ENCODE measurements at regions not wholly inside any gene's neighbourhood (a gene's known extent, or its start where the extent isn't known, plus 50 kb on each side); places are given as distances from the start of the nearest gene placed in this dataset.

GRCh38 chr3:5630406-5630805, 442.9 kb downstream of the EDEM1 start:
- TF ChIP-seq, protein P1, sequence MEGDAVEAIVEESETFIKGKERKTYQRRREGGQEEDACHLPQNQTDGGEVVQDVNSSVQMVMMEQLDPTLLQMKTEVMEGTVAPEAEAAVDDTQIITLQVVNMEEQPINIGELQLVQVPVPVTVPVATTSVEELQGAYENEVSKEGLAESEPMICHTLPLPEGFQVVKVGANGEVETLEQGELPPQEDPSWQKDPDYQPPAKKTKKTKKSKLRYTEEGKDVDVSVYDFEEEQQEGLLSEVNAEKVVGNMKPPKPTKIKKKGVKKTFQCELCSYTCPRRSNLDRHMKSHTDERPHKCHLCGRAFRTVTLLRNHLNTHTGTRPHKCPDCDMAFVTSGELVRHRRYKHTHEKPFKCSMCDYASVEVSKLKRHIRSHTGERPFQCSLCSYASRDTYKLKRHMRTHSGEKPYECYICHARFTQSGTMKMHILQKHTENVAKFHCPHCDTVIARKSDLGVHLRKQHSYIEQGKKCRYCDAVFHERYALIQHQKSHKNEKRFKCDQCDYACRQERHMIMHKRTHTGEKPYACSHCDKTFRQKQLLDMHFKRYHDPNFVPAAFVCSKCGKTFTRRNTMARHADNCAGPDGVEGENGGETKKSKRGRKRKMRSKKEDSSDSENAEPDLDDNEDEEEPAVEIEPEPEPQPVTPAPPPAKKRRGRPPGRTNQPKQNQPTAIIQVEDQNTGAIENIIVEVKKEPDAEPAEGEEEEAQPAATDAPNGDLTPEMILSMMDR (IDR thresholded peaks at IDR 0.05; ENCODE audit: insufficient read depth, low read length), result no peak
- no peak overlapping the region for H3K4me3 ChIP-seq (ENCODE audit: low read depth, low read length)
- DNase-seq (ENCODE audit: low read depth), result no peak

- TF ChIP-seq, protein P1 (IDR thresholded peaks at IDR 0.05; ENCODE audit: insufficient read depth, low read length), result no peak
- DNase-seq (ENCODE audit: low read depth), result no peak
- H3K4me3 ChIP-seq (ENCODE audit: low read depth, low read length), result no peak overlapping the region
These were observed 446.5 kb downstream of the EDEM1 start for GRCh38 chr3:5633960-5634359.

- no peak overlapping the region for H3K4me3 ChIP-seq (ENCODE audit: low read depth, low read length)
- TF ChIP-seq, protein P1 (IDR thresholded peaks at IDR 0.05; ENCODE audit: insufficient read depth, low read length), result no peak
- DNase-seq (ENCODE audit: low read depth), result no peak
These were observed 446.9 kb downstream of the EDEM1 start for GRCh38 chr3:5634411-5634810.

DNA sequence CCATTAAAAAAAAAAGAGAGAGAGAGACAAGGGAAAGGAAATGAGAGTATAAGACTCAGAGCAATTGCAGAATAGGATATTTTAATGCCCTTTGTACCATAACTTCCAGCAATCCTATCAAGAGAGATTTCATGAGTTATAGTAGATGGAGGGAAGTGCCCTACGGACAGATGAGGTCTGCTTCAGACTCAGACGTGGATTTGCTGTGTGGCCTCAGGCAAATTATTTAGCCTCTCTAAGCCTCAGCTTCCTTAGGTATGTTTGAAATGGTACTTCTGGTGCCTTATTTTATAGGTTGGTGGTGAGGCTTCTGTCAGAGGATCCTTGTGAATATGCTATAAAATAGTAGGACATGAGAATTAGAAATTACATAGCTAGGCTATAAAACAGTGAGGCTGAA, 448.2 kb downstream of the EDEM1 start:
- TF ChIP-seq, protein P1 (IDR thresholded peaks at IDR 0.05; ENCODE audit: insufficient read depth, low read length), result no peak
- no peak overlapping the region for H3K4me3 ChIP-seq (ENCODE audit: low read depth, low read length)
- DNase-seq (ENCODE audit: low read depth), result no peak

DNA sequence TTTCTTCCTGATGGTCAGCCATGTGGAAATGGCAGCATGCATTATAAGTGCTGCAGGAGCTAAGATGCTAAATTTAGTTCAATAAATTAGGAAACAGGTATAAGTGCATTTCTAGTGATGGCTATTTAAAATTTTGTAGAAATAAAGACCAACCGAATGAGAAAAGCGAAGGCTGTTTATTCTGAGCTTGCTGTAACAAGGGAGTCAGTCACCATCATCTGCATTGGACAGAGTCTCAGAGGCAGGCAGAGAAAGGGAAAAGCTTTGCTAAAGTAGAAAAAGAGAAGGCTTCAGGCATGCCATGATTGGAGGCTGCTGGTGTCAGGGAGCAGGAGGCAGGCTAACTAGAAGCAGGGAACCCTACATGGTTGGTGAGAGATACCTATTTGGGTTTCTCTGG, 451.0 kb downstream of the EDEM1 start:
- DNase-seq (ENCODE audit: low read depth), result no peak
- H3K4me3 ChIP-seq (ENCODE audit: low read depth, low read length), result no peak overlapping the region
- TF ChIP-seq, protein P1 (IDR thresholded peaks at IDR 0.05; ENCODE audit: insufficient read depth, low read length), result no peak

DNA sequence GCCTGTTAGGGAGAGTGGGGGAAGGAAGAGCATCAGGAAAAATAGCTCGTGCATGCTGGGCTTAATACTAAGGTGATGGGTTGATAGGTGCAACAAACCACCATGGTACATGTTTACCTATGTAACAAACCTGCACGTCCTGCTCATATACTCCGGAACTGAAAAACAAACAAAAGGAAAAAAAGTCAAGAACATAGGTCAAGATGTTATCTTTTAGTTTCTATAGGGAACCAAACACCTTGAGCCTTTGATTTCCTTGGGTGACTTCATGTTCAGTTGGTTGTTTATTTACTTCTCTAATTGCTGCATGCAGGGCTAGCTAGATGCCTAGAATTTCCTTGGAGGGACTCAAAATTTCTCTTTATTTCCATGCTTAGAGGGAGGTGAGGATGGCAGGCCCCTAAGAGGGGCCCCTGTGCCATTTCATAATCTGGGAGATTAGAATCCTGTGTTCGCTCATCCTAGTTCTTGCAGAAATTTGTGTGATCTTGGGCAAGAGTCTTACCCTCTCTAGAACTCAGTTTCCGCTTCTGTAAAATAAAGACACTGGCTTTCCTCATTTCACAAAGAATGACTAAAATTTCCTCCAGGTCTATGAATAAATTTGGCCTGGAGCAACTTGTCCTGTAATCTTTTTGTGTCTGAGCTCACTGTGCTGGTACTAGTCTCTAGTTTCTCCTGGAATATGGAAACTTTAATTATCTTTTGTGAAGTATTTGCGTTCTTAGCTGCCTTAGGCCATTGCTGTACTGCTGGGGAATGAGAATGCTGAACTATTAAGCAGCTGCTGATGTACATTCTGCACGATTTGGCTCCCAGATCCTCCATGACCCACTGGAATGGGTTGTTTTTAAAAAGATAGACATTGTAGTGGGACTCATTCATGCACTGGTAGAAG, 457.5 kb downstream of the EDEM1 start:
- no peak overlapping the region for H3K4me3 ChIP-seq (ENCODE audit: low read depth, low read length)
- DNase-seq (ENCODE audit: low read depth), result no peak
- TF ChIP-seq, protein P1 (IDR thresholded peaks at IDR 0.05; ENCODE audit: insufficient read depth, low read length), result no peak
